SU-DHL-6 (cell line): ENCODE measurements at regions not wholly inside any gene's neighbourhood (a gene's known extent, or its start where the extent isn't known, plus 50 kb on each side); places are given as distances from the start of the nearest gene placed in this dataset.

Experiments used
- H2AFZ ChIP-seq: fragments of 200-600 bp; sonication (generic); 2 replicates; pipeline ENCODE4 v1.6.1; 2014; ENCODE audit warnings: low read depth, mild to moderate bottlenecking, moderate library complexity, mixed read lengths, antibody characterized with exemption, low read length; ENCODE audit not compliant: severe bottlenecking
- H3F3A ChIP-seq: fragments of 200-600 bp; shearing (Covaris generic); 2 replicates; pipeline ENCODE4 v1.6.0; 2016; ENCODE audit warnings: antibody characterized with exemption, mild to moderate bottlenecking; ENCODE audit not compliant: insufficient read depth
- H3K27ac ChIP-seq: fragments of 200-600 bp; sonication (generic); 2 replicates; pipeline ENCODE4 v1.5.1; 2016; ENCODE audit warnings: low read depth, mild to moderate bottlenecking, low read length, moderate library complexity, mixed read lengths
- H3K27me3 ChIP-seq: fragments of 200-600 bp; sonication (generic), shearing (Covaris generic); 2 replicates; pipeline ENCODE4 v1.6.0; 2014; ENCODE audit warnings: mild to moderate bottlenecking, low read length
- H3K36me3 ChIP-seq: fragments of 200-600 bp; sonication (generic); 2 replicates; pipeline ENCODE4 v1.6.1; 2014; ENCODE audit warnings: mild to moderate bottlenecking, low read length, mixed read lengths
- H3K4me2 ChIP-seq: fragments of 300-600, 200-600 bp; shearing (Covaris generic), sonication (generic); 2 replicates; pipeline ENCODE4 v1.6.0; 2014; ENCODE audit warnings: low read length, low read depth, mild to moderate bottlenecking; ENCODE audit not compliant: poor library complexity, severe bottlenecking
- H3K4me3 ChIP-seq: fragments of 200-600 bp; sonication (generic); 2 replicates; pipeline ENCODE4 v1.5.1; 2014; ENCODE audit warnings: antibody characterized with exemption, low read length, mild to moderate bottlenecking, mixed read lengths; ENCODE audit not compliant: insufficient read depth, poor library complexity, severe bottlenecking
- H3K79me2 ChIP-seq: fragments of 200-600 bp; sonication (generic); 2 replicates; pipeline ENCODE4 v1.6.1; 2014; ENCODE audit warnings: mild to moderate bottlenecking, low read length, moderate library complexity; ENCODE audit not compliant: insufficient read depth
- H3K9ac ChIP-seq: fragments of 200-600 bp; sonication (generic); 2 replicates; pipeline ENCODE4 v1.7.0; 2014; ENCODE audit warnings: mild to moderate bottlenecking, low read length
- H3K9me2 ChIP-seq: fragments of 200-600 bp; sonication (generic); replicated peaks from 2 replicates; pipeline ENCODE4 v1.6.1; 2014; ENCODE audit warnings: low read length; ENCODE audit not compliant: insufficient read depth
- H3K9me3 ChIP-seq: fragments of 200-600 bp; sonication (generic); 2 replicates; pipeline ENCODE4 v1.6.1; 2014; ENCODE audit warnings: low read length, mixed read lengths; ENCODE audit not compliant: insufficient read depth
- H4K20me1 ChIP-seq: fragments of 200-600 bp; sonication (generic); 2 replicates; pipeline ENCODE4 v1.6.1; 2014; ENCODE audit warnings: low read depth, mild to moderate bottlenecking, antibody characterized with exemption, low read length, moderate library complexity, mixed read lengths
- CTCF ChIP-seq: fragments of 200-600 bp; sonication (generic); IDR thresholded peaks from one replicate; pipeline ENCODE4 v1.5.1; 2017; ENCODE audit warnings: antibody characterized with exemption, mild to moderate bottlenecking, low read length, moderate library complexity; ENCODE audit not compliant: insufficient read depth, poor library complexity, severe bottlenecking
- EZH2phosphoT487 ChIP-seq: fragments of 200-600 bp; sonication (generic), shearing (Covaris generic); conservative IDR thresholded peaks from 2 replicates; pipeline ENCODE4 v1.6.1; 2018; ENCODE audit warnings: mild to moderate bottlenecking, antibody characterized with exemption, low read length, moderate library complexity, mixed read lengths

GRCh38 chr6:92790381-92790780, 629.0 kb downstream of the EPHA7 start:
- Histone ChIP-seq H3K4me2 (no peak overlapping the region), H3K27ac (no peak overlapping the region), H3K9me3 (no peaks in the 10 kb centered on the region), H3K9ac (no peak overlapping the region), H3K79me2 (no peaks in the 10 kb centered on the region), H3K36me3 (no peaks in the 10 kb centered on the region), H3K9me2 (no peaks in the 10 kb centered on the region; the same call in 1 of the 2 replicates), H3K27me3 (no peaks in the 10 kb centered on the region), H2AFZ (no peak overlapping the region), H3F3A (no peaks in the 10 kb centered on the region), H4K20me1 (no peaks in the 10 kb centered on the region), H3K4me3 (no peak overlapping the region)
- no peak for TF ChIP-seq EZH2phosphoT487
- no peak for TF ChIP-seq CTCF

DNA sequence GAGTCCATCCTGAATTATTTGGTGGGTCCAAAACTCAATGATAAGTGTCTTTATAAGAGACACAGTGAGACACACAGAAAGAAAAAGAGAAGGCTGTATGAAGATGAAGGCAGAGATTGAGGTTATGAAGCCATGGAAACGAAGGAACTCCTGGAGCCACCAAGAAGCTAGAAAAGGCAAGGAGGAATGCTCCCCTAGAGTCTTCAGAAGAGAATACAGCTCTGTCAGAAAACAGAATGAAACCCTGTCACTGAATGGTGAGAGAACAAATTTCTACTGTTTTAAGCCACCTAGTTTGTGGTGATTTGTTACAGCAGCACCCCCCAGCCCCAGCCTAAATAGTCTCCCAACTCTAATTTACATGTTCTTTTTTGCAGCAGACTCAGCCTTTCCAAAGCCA, 635.1 kb downstream of the EPHA7 start:
- Histone ChIP-seq H2AFZ (no peak overlapping the region), H3K79me2 (no peaks in the 10 kb centered on the region), H3K9me2 (no peaks in the 10 kb centered on the region; the same call in 1 of the 2 replicates), H4K20me1 (no peaks in the 10 kb centered on the region), H3K9ac (no peak overlapping the region), H3K9me3 (no peaks in the 10 kb centered on the region), H3K27ac (no peak overlapping the region), H3F3A (no peaks in the 10 kb centered on the region), H3K27me3 (no peaks in the 10 kb centered on the region), H3K4me2 (no peak overlapping the region), H3K4me3 (no peak overlapping the region), H3K36me3 (no peaks in the 10 kb centered on the region)
- TF ChIP-seq EZH2phosphoT487 (no peak), CTCF (no peak)

DNA sequence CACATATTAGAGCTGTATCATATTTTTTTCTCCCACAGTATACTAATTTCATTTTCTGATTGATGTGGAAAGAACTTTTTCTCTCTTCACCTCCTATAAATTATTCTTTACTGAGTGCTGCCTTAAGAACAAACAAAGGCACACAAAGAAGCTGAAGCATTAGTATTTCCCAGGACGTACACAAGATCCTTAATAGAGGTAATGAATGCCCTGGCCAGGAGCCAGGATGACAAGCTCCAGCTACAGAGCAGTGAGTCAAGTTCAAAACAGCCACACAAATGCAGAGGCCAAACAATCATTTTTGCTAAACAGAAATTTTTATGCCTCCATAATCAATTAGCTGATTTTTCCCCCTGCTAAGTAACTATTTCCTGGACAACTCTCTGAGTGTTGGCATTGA, 639.6 kb downstream of the EPHA7 start:
- H2AFZ ChIP-seq, result no peak overlapping the region
- no peaks in the 10 kb centered on the region for H3K27me3 ChIP-seq
- H3K36me3 ChIP-seq, result no peaks in the 10 kb centered on the region
- H3K9ac ChIP-seq, result no peak overlapping the region
- no peak overlapping the region for H3K27ac ChIP-seq
- H3K9me2 ChIP-seq, result no peaks in the 10 kb centered on the region
- TF ChIP-seq CTCF (no peak), EZH2phosphoT487 (no peak)
- no peak overlapping the region for H3K4me2 ChIP-seq
- H3F3A ChIP-seq, result no peaks in the 10 kb centered on the region
- H3K4me3 ChIP-seq, result no peak overlapping the region
- no peaks in the 10 kb centered on the region for H3K79me2 ChIP-seq
- H3K9me3 ChIP-seq, result no peaks in the 10 kb centered on the region
- H4K20me1 ChIP-seq, result no peaks in the 10 kb centered on the region
